ENCODE measurements at regions not wholly inside any gene's neighbourhood (a gene's known extent, or its start where the extent isn't known, plus 50 kb on each side); places are given as distances from the start of the nearest gene placed in this dataset.

DNA sequence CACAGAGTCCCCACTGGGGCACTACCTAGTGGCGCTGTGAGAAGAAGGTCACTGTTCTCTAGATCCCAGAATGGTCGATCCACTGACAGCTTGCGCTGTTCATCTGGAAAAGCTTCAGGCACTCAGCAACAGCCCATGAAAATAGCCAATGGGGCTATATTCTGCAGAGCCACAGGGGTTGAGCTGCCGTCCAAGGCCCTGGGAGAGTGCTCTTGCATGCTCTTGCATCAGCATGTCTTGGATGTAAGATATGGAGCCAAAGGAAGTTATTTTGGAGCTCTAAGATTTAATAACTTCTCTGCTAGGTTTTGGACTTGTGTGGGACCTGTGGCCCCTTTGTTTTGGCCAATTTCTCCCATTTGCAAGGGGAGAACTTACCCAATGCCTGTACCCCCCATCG is 164.7 kb upstream of the HNMT start:
- ChIA-PET POLR2A (no interaction called here), CTCF (no interaction called here), SMC1A (ENCODE audit: uncharacterized antibody, unreplicated experiment) (no interaction called here), RAD21 (ENCODE audit: unreplicated experiment) (no interaction called here)
- FAIRE-seq (no peak), ATAC-seq (no peak), DNase-seq (ENCODE audit: low read depth, low spot score) (no peak)
- no peaks in the 10 kb centered on the region for H3K79me2 ChIP-seq (ENCODE audit: control insufficient read depth, insufficient read depth, low read length)
- in situ Hi-C loops (cut with MboI) (no loop called here), intact Hi-C loops (cut with micrococcal nuclease; ENCODE audit: unreplicated experiment) (no loop called here)
- no peak for TF ChIP-seq SMC3 (IDR thresholded peaks at IDR 0.05; ENCODE audit: borderline replicate concordance, low read length)
- TF ChIP-seq, protein P1, sequence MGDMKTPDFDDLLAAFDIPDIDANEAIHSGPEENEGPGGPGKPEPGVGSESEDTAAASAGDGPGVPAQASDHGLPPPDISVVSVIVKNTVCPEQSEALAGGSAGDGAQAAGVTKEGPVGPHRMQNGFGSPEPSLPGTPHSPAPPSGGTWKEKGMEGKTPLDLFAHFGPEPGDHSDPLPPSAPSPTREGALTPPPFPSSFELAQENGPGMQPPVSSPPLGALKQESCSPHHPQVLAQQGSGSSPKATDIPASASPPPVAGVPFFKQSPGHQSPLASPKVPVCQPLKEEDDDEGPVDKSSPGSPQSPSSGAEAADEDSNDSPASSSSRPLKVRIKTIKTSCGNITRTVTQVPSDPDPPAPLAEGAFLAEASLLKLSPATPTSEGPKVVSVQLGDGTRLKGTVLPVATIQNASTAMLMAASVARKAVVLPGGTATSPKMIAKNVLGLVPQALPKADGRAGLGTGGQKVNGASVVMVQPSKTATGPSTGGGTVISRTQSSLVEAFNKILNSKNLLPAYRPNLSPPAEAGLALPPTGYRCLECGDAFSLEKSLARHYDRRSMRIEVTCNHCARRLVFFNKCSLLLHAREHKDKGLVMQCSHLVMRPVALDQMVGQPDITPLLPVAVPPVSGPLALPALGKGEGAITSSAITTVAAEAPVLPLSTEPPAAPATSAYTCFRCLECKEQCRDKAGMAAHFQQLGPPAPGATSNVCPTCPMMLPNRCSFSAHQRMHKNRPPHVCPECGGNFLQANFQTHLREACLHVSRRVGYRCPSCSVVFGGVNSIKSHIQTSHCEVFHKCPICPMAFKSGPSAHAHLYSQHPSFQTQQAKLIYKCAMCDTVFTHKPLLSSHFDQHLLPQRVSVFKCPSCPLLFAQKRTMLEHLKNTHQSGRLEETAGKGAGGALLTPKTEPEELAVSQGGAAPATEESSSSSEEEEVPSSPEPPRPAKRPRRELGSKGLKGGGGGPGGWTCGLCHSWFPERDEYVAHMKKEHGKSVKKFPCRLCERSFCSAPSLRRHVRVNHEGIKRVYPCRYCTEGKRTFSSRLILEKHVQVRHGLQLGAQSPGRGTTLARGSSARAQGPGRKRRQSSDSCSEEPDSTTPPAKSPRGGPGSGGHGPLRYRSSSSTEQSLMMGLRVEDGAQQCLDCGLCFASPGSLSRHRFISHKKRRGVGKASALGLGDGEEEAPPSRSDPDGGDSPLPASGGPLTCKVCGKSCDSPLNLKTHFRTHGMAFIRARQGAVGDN (IDR thresholded peaks at IDR 0.05) = no peak
- TF ChIP-seq CHD2 (IDR thresholded peaks at IDR 0.05; ENCODE audit: borderline replicate concordance, low read depth, low read length) = no peak
- no peak for TF ChIP-seq SIX5 (IDR thresholded peaks at IDR 0.05; ENCODE audit: low read depth, low read length, severe bottlenecking)
- no peak for TF ChIP-seq TBL1XR1 (IDR thresholded peaks at IDR 0.05; ENCODE audit: low read depth, low read length)
- no peak for TF ChIP-seq SUPT20H (IDR thresholded peaks at IDR 0.05; ENCODE audit: borderline replicate concordance, control insufficient read depth, low read depth, low read length)
- no peak for TF ChIP-seq RAD21 (IDR thresholded peaks at IDR 0.05; ENCODE audit: insufficient read depth, low read depth, low read length)
- TF ChIP-seq, protein P2, sequence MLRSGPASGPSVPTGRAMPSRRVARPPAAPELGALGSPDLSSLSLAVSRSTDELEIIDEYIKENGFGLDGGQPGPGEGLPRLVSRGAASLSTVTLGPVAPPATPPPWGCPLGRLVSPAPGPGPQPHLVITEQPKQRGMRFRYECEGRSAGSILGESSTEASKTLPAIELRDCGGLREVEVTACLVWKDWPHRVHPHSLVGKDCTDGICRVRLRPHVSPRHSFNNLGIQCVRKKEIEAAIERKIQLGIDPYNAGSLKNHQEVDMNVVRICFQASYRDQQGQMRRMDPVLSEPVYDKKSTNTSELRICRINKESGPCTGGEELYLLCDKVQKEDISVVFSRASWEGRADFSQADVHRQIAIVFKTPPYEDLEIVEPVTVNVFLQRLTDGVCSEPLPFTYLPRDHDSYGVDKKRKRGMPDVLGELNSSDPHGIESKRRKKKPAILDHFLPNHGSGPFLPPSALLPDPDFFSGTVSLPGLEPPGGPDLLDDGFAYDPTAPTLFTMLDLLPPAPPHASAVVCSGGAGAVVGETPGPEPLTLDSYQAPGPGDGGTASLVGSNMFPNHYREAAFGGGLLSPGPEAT (IDR thresholded peaks at IDR 0.05; ENCODE audit: low read depth) = no peak
- TF ChIP-seq, protein P3, sequence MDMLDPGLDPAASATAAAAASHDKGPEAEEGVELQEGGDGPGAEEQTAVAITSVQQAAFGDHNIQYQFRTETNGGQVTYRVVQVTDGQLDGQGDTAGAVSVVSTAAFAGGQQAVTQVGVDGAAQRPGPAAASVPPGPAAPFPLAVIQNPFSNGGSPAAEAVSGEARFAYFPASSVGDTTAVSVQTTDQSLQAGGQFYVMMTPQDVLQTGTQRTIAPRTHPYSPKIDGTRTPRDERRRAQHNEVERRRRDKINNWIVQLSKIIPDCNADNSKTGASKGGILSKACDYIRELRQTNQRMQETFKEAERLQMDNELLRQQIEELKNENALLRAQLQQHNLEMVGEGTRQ (IDR thresholded peaks at IDR 0.05; ENCODE audit: borderline replicate concordance, low read depth, low read length) = no peak
- TF ChIP-seq BRCA1 (IDR thresholded peaks at IDR 0.05; ENCODE audit: low read depth, low read length) = no peak
- TF ChIP-seq JUNB (IDR thresholded peaks at IDR 0.05) = no peak
- H2AFZ ChIP-seq (ENCODE audit: control insufficient read depth, low read depth, low read length) = no peak overlapping the region
- H3K9ac ChIP-seq (ENCODE audit: control insufficient read depth, insufficient read depth, low read length) = no peak overlapping the region
- no peak overlapping the region for H3K4me2 ChIP-seq (ENCODE audit: control insufficient read depth, insufficient read depth)
- no peaks in the 10 kb centered on the region for H3K36me3 ChIP-seq (ENCODE audit: control insufficient read depth in 2 of 2, insufficient read depth in 2 of 2, low read length in 1 of 2)
- no peak overlapping the region for H3K4me3 ChIP-seq
- no peaks in the 10 kb centered on the region for H3K27me3 ChIP-seq (replicated peaks in 1 of 2; ENCODE audit: control insufficient read depth in 2 of 2, insufficient read depth in 2 of 2, low read length in 1 of 2)
- no peak overlapping the region for H3K27ac ChIP-seq (ENCODE audit: control insufficient read depth, insufficient read depth)
- no TSS peak for BruUV-seq (replicated peaks)
- H3K4me1 ChIP-seq (ENCODE audit: control insufficient read depth, insufficient read depth, low read length) = no peaks in the 10 kb centered on the region
- no peaks in the 10 kb centered on the region for H4K20me1 ChIP-seq (ENCODE audit: control insufficient read depth, insufficient read depth)
- 33% methylated on average over 5 of the region's 5 CpGs for WGBS (ENCODE audit: insufficient coverage, insufficient replicate concordance, low lambda C conversion rate, missing lambda C conversion rate)
- no peaks in the 10 kb centered on the region; the same call in 2 of the 3 replicates for H3K9me3 ChIP-seq (replicated peaks; ENCODE audit: control insufficient read depth, insufficient read depth, low read length)
